Ascending aorta (tissue), 2 donors: ENCODE measurements at regions not wholly inside any gene's neighbourhood (a gene's known extent, or its start where the extent isn't known, plus 50 kb on each side); places are given as distances from the start of the nearest gene placed in this dataset.

ENCODE experiments used
- DNase-seq, 2 donors: peaks; one replicate each; pipeline ENCODE4 v3.0.0-alpha.2; 2019; ENCODE audit warnings: low spot score in 2 of 2
- H3K27ac ChIP-seq, 2 donors: fragments of 200-600 bp; sonication (generic); one replicate each; pipeline ENCODE4 v1.5.1; 2016 to 2017; ENCODE audit warnings: mild to moderate bottlenecking in 1 of 2
- H3K27me3 ChIP-seq: fragments of 200-600 bp; sonication (generic); one replicate; pipeline ENCODE4 v1.5.1; 2017
- H3K36me3 ChIP-seq, 2 donors: fragments of 200-600 bp; sonication (generic); one replicate each; pipeline ENCODE4 v1.5.1; 2016
- H3K4me1 ChIP-seq, 2 donors: fragments of 200-600 bp; sonication (generic); one replicate each; pipeline ENCODE4 v1.5.1; 2016 to 2017; ENCODE audit warnings: mild to moderate bottlenecking in 1 of 2
- H3K4me3 ChIP-seq, 2 donors: fragments of 200-600 bp; sonication (generic); one replicate each; pipeline ENCODE4 v1.5.1; 2016 to 2017; ENCODE audit warnings: mild to moderate bottlenecking in 1 of 2
- H3K9me3 ChIP-seq, 2 donors: fragments of 200-600 bp; sonication (generic); one replicate each; pipeline ENCODE4 v1.5.1; 2016
- intact Hi-C: fragments of 100-400 bp; cut with DNase I; formaldehyde crosslinking; loops from one replicate; pipeline ENCODE4 v1.15.1; 2023
- TF ChIP-seq, protein P1 (sequence below), 3 experiments: fragments of 200-600 bp in 2 of 3; fragments of 450-650 bp in 1 of 3; sonication (generic) in 2 of 3; IDR thresholded peaks; one replicate each; pipeline ENCODE4 v1.5.1; 2016 to 2019; ENCODE audit warnings: antibody characterized with exemption in 3 of 3, mild to moderate bottlenecking in 1 of 3, moderate library complexity in 1 of 3

DNA sequence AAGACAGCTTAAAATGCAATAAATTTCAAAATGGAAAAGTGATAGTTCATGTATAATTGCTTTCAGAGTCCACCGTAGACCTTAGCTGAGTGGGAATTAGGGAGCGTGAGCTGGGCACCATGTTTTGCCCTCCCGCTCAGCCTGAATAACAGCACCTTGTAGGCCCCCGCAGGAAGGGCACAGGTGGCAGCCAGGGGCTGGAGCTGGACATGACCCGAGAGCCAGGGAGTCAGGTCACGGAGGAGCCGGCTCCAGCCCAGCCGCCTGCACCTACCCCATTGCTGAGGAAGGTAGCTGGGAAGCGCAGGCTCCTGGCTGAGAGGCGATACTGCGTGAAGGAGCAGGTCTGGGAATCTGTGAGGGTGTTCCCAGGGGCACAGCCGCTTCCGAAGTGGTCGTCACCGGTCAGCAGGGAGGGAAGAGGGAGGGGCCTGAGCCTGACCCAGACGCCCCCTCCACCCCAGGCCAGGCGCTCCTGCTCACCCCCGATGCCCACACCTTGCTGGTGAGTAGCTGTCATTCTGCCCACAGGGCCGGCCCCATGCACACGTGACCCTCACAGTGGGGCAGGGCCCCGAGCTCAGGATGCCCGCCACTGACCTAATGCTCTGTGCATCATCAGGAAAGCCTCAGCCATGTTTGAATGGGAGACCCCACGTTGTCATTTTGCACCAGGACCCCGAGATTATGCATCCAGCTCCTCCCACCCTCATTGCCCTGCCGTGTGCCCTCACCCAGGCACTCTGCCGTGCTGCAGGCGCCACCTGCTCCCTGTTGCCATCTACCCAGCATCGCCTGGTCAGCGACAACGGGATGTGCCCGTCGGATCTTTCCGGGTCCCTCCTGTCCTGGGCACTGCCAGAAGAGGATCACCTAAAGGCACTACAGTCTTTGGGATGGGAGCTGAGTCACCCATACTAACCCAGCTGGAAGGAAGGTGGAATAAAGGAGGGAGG, 129.2 kb upstream of the TCERG1L start:
- H3K27ac ChIP-seq: no peak overlapping the region
- H3K36me3 ChIP-seq: no peaks in the 10 kb centered on the region
- no peak for DNase-seq
- H3K9me3 ChIP-seq: no peaks in the 10 kb centered on the region
- H3K27me3 ChIP-seq: no peaks in the 10 kb centered on the region
- H3K4me1 ChIP-seq: no peaks in the 10 kb centered on the region
- intact Hi-C loops: no loop called here
- TF ChIP-seq, protein P1, sequence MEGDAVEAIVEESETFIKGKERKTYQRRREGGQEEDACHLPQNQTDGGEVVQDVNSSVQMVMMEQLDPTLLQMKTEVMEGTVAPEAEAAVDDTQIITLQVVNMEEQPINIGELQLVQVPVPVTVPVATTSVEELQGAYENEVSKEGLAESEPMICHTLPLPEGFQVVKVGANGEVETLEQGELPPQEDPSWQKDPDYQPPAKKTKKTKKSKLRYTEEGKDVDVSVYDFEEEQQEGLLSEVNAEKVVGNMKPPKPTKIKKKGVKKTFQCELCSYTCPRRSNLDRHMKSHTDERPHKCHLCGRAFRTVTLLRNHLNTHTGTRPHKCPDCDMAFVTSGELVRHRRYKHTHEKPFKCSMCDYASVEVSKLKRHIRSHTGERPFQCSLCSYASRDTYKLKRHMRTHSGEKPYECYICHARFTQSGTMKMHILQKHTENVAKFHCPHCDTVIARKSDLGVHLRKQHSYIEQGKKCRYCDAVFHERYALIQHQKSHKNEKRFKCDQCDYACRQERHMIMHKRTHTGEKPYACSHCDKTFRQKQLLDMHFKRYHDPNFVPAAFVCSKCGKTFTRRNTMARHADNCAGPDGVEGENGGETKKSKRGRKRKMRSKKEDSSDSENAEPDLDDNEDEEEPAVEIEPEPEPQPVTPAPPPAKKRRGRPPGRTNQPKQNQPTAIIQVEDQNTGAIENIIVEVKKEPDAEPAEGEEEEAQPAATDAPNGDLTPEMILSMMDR (IDR thresholded peaks at IDR 0.05): no peak
- H3K4me3 ChIP-seq: no peak overlapping the region

DNA sequence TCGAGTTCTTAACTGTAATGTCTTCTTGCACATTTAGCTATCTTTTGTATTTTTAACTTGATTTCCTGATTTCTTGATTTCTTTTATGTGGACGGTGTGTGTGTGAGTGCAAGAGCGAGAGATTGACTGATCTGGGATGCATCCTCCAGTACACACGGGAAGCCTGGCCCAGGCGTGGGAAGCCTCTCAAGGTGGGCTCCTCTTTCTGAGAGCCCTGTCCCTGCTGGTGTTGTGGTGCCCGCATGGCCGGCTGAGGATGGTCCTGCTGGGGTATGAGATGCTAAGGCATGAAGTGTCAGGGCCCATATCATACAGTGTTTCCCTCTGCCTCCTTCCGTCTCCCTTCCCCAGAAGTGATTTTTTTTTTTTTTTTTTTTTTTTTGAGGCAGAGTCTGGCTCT, 130.8 kb upstream of the TCERG1L start:
- no peaks in the 10 kb centered on the region for H3K4me1 ChIP-seq
- no peaks in the 10 kb centered on the region for H3K36me3 ChIP-seq
- no peak overlapping the region for H3K4me3 ChIP-seq
- DNase-seq: no peak
- H3K27me3 ChIP-seq: no peaks in the 10 kb centered on the region
- intact Hi-C loops: no loop called here
- H3K27ac ChIP-seq: no peak overlapping the region
- TF ChIP-seq, protein P1 (IDR thresholded peaks at IDR 0.05): no peak
- no peaks in the 10 kb centered on the region for H3K9me3 ChIP-seq

DNA sequence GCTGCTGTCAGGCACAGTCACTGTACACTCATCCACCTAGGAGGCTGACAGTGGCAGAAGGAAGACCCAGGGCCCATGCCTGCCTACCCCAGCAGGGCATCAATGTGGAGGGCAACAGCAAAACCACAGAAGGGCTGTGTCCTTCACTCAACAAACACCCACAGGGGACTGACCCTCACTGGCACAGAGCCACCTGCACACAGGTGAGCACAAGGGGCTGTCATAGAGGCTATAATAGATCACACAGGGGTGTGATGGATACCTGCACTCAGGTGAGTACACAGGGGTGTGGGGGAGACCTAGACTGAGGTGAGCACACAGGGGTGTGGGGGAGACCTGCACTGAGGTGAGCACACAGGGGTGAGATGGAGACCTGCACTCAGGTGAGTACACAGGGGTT, 132.8 kb upstream of the TCERG1L start:
- TF ChIP-seq, protein P1 (IDR thresholded peaks at IDR 0.05): no peak
- Histone ChIP-seq H3K4me1 (no peaks in the 10 kb centered on the region), H3K27ac (no peak overlapping the region), H3K27me3 (no peaks in the 10 kb centered on the region), H3K9me3 (no peaks in the 10 kb centered on the region), H3K4me3 (no peak overlapping the region), H3K36me3 (no peaks in the 10 kb centered on the region)
- no peak for DNase-seq
- intact Hi-C loops: no loop called here

DNA sequence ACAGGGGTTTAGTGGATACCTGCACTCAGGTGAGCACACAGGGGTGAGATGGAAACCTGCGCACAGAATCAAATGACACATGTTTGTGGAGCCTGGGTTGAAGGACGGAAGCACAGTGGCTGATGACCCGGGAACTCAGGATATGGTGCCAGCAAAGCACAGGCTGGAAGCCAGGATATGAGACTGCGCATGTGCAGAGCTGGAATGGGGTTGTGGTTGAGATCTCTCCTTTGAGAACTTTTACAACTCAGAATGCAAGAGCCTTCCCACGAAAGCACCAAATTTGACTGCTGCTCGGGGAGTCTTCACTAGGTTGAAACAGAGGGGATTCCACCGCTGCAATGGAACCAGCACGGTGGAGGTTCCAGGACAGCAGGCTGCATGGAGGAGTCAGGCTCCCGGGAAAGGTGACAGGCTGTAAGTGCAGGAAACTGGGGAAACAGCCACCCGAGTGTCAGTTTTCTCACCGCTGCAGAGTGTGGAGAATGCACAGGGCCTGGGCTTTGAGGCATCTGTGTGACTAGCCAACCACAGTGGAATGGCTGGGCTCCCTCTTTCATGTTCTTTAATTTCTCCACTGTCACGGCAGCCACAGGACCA, 133.4 kb upstream of the TCERG1L start:
- Histone ChIP-seq H3K4me3 (no peak overlapping the region), H3K27me3 (no peaks in the 10 kb centered on the region), H3K27ac (no peak overlapping the region), H3K36me3 (no peaks in the 10 kb centered on the region), H3K4me1 (no peaks in the 10 kb centered on the region), H3K9me3 (no peaks in the 10 kb centered on the region)
- intact Hi-C loops: no loop called here
- TF ChIP-seq, protein P1 (IDR thresholded peaks at IDR 0.05): no peak
- no peak for DNase-seq

DNA sequence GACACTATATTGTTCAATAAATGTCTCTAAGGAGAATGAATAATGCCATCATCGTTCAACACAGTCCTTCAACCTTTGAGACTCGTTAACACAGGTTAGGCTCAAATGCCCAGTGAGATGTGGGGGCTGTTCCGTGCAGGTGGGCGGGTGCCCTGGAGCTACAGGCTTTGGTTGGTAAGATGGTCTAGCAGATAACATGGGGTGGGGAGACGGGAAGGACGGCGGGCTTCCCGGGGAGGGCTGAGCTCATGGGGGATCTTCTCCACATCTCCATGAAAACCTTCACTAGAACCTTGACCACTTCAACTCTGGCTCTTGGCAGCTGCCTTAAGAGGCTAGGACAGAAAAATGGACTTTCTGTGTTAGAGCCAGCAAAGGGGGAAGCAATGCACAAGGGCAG, 134.1 kb upstream of the TCERG1L start:
- no peak for DNase-seq
- intact Hi-C loops: no loop called here
- TF ChIP-seq, protein P1 (IDR thresholded peaks at IDR 0.05): no peak
- Histone ChIP-seq H3K27ac (no peak overlapping the region), H3K4me1 (no peaks in the 10 kb centered on the region), H3K9me3 (no peaks in the 10 kb centered on the region), H3K36me3 (no peaks in the 10 kb centered on the region), H3K4me3 (no peak overlapping the region), H3K27me3 (no peaks in the 10 kb centered on the region)
